AG10803 (cell line): ENCODE measurements at regions not wholly inside any gene's neighbourhood (a gene's known extent, or its start where the extent isn't known, plus 50 kb on each side); places are given as distances from the start of the nearest gene placed in this dataset.

Source experiments
- DNase-seq: peaks from one replicate; pipeline ENCODE4 v3.0.0; 2010; ENCODE audit warnings: low read depth
- H3K4me3 ChIP-seq: 2 replicates; pipeline ENCODE4 v1.5.1; 2011; ENCODE audit warnings: mild to moderate bottlenecking, low read length, control low read depth
- TF ChIP-seq, protein P1 (sequence below): conservative IDR thresholded peaks from 2 replicates; pipeline ENCODE4 v1.5.1; 2011; ENCODE audit warnings: mild to moderate bottlenecking, low read length, control low read depth, inconsistent platforms

DNA sequence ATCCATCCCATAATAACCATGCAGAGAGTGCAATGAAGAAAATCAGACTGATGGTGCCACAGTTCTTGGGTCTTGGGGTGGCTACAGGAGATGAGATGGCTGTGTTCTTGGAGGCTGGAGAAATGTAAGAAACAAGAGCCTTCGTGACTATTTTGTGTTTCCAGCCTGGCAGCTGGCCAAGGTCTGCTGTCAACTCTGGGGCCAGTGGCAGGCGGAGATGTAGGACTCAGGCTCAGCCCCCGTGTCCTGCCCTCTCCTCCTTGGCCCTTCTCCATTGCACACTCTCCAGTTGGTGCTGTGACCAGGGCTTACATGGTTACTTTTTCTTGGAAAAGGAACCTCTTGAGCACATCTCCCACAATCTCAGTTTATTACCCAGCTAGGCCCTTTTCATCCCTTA, 235.4 kb downstream of the DMRT2 start:
- DNase-seq: no peak
- H3K4me3 ChIP-seq: no peak overlapping the region
- TF ChIP-seq, protein P1, sequence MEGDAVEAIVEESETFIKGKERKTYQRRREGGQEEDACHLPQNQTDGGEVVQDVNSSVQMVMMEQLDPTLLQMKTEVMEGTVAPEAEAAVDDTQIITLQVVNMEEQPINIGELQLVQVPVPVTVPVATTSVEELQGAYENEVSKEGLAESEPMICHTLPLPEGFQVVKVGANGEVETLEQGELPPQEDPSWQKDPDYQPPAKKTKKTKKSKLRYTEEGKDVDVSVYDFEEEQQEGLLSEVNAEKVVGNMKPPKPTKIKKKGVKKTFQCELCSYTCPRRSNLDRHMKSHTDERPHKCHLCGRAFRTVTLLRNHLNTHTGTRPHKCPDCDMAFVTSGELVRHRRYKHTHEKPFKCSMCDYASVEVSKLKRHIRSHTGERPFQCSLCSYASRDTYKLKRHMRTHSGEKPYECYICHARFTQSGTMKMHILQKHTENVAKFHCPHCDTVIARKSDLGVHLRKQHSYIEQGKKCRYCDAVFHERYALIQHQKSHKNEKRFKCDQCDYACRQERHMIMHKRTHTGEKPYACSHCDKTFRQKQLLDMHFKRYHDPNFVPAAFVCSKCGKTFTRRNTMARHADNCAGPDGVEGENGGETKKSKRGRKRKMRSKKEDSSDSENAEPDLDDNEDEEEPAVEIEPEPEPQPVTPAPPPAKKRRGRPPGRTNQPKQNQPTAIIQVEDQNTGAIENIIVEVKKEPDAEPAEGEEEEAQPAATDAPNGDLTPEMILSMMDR: no peak

- TF ChIP-seq, protein P1: no peak
- no peak for DNase-seq
- H3K4me3 ChIP-seq: no peak overlapping the region
Observed at GRCh38 chr9:1292384-1292783, 242.2 kb downstream of the DMRT2 start.

GRCh38 chr9:1294641-1295258, 244.6 kb downstream of the DMRT2 start:
- TF ChIP-seq, protein P1: no peak
- no peak for DNase-seq
- H3K4me3 ChIP-seq: no peak overlapping the region

DNA sequence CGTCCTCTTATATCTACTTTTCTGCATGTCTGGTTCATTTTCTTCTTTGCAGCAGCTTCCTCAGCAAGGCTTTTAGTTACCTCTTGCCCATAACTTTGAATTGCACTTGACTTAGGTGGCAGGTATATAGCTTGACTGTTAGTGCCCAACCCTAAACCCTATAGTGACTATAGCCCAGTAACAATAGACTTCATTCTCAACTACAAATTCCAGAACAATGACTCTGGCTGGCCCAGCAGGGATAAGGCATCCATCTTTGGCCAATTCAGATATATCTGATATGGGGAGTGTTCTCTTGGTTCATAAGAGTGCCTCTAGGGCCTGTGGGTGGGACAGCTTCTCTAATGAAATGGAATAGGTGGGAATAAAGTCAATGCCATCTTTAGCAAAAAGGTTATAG, 246.2 kb downstream of the DMRT2 start:
- H3K4me3 ChIP-seq: no peak overlapping the region
- TF ChIP-seq, protein P1: no peak
- no peak for DNase-seq

DNA sequence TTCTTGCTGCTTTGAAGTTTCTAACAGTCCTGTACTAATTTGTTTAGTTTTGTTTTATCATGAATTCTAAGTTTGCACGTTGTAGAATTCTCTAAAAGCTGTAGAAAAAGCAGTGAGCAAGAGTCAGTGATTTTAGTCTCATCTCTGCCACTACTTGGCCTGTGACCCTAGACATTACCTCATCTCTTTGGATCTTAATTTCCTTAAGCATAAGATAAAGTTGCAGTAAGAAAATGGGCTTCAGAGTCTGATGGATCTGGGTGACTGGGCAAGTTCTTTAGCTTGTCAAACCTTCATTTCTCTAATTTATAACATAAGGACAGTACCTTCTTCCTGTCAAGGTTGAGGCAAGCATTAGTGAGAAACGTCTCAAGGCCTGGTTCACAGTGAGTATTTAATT, 247.9 kb downstream of the DMRT2 start:
- TF ChIP-seq, protein P1: no peak
- DNase-seq: no peak
- H3K4me3 ChIP-seq: no peak overlapping the region

DNA sequence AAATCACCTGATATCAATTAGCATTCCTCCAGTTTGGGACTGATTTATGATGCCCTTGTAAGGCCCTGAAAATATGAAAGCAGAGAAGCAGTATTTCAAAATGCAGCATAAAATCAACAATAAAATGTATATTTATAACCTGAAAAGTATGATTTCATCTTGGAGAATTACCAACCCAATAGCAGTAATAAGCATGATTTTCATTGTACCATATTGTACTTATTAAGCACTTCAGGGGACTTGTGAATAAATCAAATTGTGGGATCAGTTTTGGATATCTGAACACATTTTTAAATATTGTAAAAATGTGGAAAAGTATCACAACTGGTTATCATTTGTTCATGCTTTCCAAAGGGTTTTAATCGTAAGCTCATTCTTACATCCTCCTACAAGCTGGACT, 250.8 kb downstream of the DMRT2 start:
- TF ChIP-seq, protein P1: no peak
- no peak for DNase-seq
- no peak overlapping the region for H3K4me3 ChIP-seq

DNA sequence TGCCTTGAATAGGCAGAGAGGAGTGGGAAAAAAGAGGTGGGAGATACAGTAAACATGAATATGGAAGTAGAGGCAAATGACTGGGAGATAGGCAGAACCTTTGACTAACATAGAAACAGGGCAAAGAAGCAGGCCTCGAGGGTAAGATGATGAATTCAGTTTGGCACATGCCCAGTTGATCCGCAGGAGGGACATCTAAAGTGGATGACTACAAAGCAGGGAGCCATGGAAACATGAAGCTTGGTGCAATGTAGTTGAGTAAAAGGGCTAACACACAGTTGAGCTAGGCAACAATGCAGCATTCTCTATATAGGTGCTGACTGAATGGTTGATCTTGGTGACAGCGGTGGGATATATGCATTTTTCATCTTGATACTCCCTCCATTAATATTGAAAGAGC, 253.8 kb downstream of the DMRT2 start:
- no peak overlapping the region for H3K4me3 ChIP-seq
- DNase-seq: no peak
- TF ChIP-seq, protein P1: no peak
